GM06990 (cell line): ENCODE measurements at regions not wholly inside any gene's neighbourhood (a gene's known extent, or its start where the extent isn't known, plus 50 kb on each side); places are given as distances from the start of the nearest gene placed in this dataset.

Experiments
- DNase-seq: peaks from one replicate; pipeline ENCODE4 v3.0.0-alpha.2; 2011; ENCODE audit not compliant: insufficient read length; ENCODE audit errors: extremely low read depth
- H3K27me3 ChIP-seq: replicated peaks from 2 replicates; pipeline ENCODE4 v1.6.0; 2011; ENCODE audit warnings: low read length; ENCODE audit not compliant: control insufficient read depth, insufficient read depth
- H3K36me3 ChIP-seq: 2 replicates; pipeline ENCODE4 v1.5.1; 2011; ENCODE audit warnings: low read length; ENCODE audit not compliant: control insufficient read depth, insufficient read depth
- H3K4me3 ChIP-seq: replicated peaks from 2 replicates; pipeline ENCODE4 v1.5.1; 2011; ENCODE audit warnings: low read depth, mild to moderate bottlenecking, control low read depth, low read length
- CTCF ChIP-seq: IDR thresholded peaks from 2 replicates; pipeline ENCODE4 v1.5.1; 2011; ENCODE audit warnings: low read length, control low read depth, mild to moderate bottlenecking, inconsistent platforms; ENCODE audit not compliant: insufficient read depth, poor library complexity, severe bottlenecking

GRCh38 chr14:65260786-65261185, 151.7 kb upstream of the FUT8 start:
- no peak for DNase-seq
- TF ChIP-seq CTCF: no peak

GRCh38 chr14:65261425-65261920, 151.1 kb upstream of the FUT8 start:
- no peak overlapping the region for H3K4me3 ChIP-seq
- TF ChIP-seq CTCF: no peak
- no peak for DNase-seq
- H3K36me3 ChIP-seq: no peaks in the 10 kb centered on the region
- no peaks in the 10 kb centered on the region for H3K27me3 ChIP-seq

More at GRCh38 chr14:65260786-65261185, 151.7 kb upstream of the FUT8 start:
- Histone ChIP-seq H3K4me3 (no peak overlapping the region), H3K36me3 (no peaks in the 10 kb centered on the region), H3K27me3 (no peaks in the 10 kb centered on the region)

- no peak for TF ChIP-seq CTCF
Measured at GRCh38 chr14:65261946-65262345, 150.6 kb upstream of the FUT8 start.

GRCh38 chr14:65263177-65263788, 149.2 kb upstream of the FUT8 start:
- no peak overlapping the region for H3K4me3 ChIP-seq
- no peaks in the 10 kb centered on the region for H3K36me3 ChIP-seq
- no peak for TF ChIP-seq CTCF
- no peaks in the 10 kb centered on the region for H3K27me3 ChIP-seq
- DNase-seq: no peak

More at GRCh38 chr14:65261946-65262345, 150.6 kb upstream of the FUT8 start:
- no peaks in the 10 kb centered on the region for H3K27me3 ChIP-seq
- DNase-seq: no peak
- no peaks in the 10 kb centered on the region for H3K36me3 ChIP-seq
- H3K4me3 ChIP-seq: no peak overlapping the region

GRCh38 chr14:65267856-65268255, 144.7 kb upstream of the FUT8 start:
- DNase-seq: no peak
- no peak overlapping the region for H3K4me3 ChIP-seq
- no peaks in the 10 kb centered on the region for H3K27me3 ChIP-seq
- no peaks in the 10 kb centered on the region for H3K36me3 ChIP-seq
- no peak for TF ChIP-seq CTCF

- Histone ChIP-seq H3K36me3 (no peaks in the 10 kb centered on the region), H3K27me3 (no peaks in the 10 kb centered on the region), H3K4me3 (no peak overlapping the region)
- DNase-seq: no peak
- no peak for TF ChIP-seq CTCF
Measured at GRCh38 chr14:65268594-65268993, 143.9 kb upstream of the FUT8 start.
